Heart left ventricle (tissue), 13 donors: ENCODE measurements at regions not wholly inside any gene's neighbourhood (a gene's known extent, or its start where the extent isn't known, plus 50 kb on each side); places are given as distances from the start of the nearest gene placed in this dataset.

Experiments used
- CTCF ChIP-seq, 12 donors: fragments of 200-600 bp; sonication (generic) in 4 of 12; IDR thresholded peaks; one replicate each; pipeline versions ENCODE4 v1.5.0 to v1.8.0; 2018 to 2022; ENCODE audit warnings: antibody characterized with exemption in 12 of 12, mild to moderate bottlenecking in 5 of 12
- POLR2A ChIP-seq, 2 donors: fragments of 450-650 bp; IDR thresholded peaks; one replicate each; pipeline ENCODE4 v1.6.1; 2017; ENCODE audit warnings: antibody characterized with exemption in 2 of 2, mild to moderate bottlenecking in 2 of 2, moderate library complexity in 2 of 2
- donor health status: ischemic (EF 13 %, LVEDD 7.1; RV severe dilation, severe dysfunction).
- donor health status: DM: no; HTN: yes; CAD: no.
- donor health status: DM: no; HTN: no; CAD: no.
- donor health status: ischemic (EF 25% LVEDD 6.9; RV normal size, moderate dysfunction).
- donor health status: ischemic (EF 25% LVEDD 5.7; RV mildly dilated, moderate dysfunction).
- donor health status: ischemic (EF 35%, LVEDD 5.7; RV mildly dilated, moderate dysfunction).
- donor health status: nonischemic (EF 11% LVEDD 7.7; RV severe dilation, severe dysfunction).
- donor health status: DM: yes; HTN: yes; CAD: no.
- donor health status: PGD.
- donor health status: ischemic (EF 29% LVEDD 5.4; RV normal size, mild dysfunction).
- donor health status: nonischemic (EF 23%, LVEDD 6.1; RV moderate dilation, normal function).

- TF ChIP-seq CTCF (IDR thresholded peaks at IDR 0.05) (no peak), POLR2A (IDR thresholded peaks at IDR 0.05) (no peak)
Observed at GRCh38 chr7:23895666-23896096, 185.7 kb downstream of the STK31 start.
